ENCODE measurements at regions not wholly inside any gene's neighbourhood (a gene's known extent, or its start where the extent isn't known, plus 50 kb on each side); places are given as distances from the start of the nearest gene placed in this dataset.

GRCh38 chr20:60968853-60969720 lies 283.0 kb upstream of the CDH4 start:
- DNase-seq = no peak

- no peak for DNase-seq
Measured at GRCh38 chr20:60970601-60971000, 281.5 kb upstream of the CDH4 start.

- no peak for DNase-seq
Measured at GRCh38 chr20:60974022-60974421, 278.0 kb upstream of the CDH4 start.

DNA sequence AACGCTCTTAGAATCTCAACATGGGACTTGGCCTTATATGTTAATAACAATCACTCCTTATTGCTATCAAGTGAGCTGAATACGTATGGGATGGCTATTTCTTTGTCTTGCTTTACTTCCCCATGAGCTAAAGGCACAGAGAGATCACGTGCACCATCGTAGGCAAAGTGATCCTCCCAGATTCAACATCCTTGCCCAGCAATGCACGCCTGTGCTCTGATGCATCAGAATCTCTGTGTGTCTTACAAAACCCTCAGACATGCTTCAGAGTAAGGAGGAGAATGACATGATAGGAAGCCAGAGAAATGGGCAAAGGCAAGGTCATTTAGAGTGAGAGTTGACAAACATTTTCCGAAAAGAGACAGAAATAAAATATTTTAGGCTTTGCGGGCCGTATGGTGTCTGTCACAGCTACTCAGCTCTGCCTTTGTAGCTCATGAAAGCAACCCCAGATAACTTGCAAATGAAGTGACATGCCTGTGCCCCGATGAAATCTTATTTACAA lies 277.6 kb upstream of the CDH4 start:
- DNase-seq = no peak

DNA sequence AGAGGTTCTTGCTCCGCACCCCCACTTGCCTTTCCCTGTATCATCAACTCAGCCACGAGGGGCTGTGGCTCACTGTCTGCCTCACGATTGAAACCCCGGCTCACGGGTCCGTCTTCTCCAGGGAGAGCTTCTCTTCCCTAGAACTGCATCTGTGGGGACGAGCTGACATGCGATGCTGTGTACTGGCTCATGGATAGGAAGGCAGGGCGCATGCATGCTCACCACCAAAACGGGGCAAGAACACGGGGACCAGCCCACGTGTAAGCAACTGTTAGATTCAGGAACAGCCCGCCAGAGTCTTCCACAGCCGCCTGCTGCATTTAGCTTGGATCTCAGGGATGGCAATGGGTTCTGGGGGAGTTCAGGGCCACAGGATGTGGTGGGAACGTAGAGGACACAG lies 275.9 kb upstream of the CDH4 start:
- no peak for DNase-seq

DNA sequence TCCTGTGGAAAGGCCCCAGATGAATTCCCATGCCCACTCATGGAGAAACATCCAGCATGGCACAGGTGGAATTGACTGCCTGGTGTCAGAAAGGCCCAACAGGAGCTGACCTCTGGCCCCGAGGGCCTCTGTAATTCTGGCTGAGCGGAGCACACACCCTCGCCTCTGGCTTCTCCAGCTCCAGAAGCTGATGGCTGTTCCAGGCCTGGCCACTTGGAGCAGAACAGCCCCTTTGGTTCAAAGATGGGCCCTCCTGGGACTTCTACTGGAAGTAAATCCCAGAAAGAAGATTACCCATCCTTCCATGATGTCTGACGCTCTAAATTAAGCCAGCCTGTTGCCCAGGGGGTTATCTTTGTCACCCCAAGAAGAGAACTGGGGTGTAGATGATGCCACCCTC lies 275.1 kb upstream of the CDH4 start:
- DNase-seq = no peak

- no peak for DNase-seq
Measured at GRCh38 chr20:60977901-60978300, 274.2 kb upstream of the CDH4 start.

- DNase-seq = no peak
Measured at GRCh38 chr20:60984666-60985065, 267.4 kb upstream of the CDH4 start.

DNA sequence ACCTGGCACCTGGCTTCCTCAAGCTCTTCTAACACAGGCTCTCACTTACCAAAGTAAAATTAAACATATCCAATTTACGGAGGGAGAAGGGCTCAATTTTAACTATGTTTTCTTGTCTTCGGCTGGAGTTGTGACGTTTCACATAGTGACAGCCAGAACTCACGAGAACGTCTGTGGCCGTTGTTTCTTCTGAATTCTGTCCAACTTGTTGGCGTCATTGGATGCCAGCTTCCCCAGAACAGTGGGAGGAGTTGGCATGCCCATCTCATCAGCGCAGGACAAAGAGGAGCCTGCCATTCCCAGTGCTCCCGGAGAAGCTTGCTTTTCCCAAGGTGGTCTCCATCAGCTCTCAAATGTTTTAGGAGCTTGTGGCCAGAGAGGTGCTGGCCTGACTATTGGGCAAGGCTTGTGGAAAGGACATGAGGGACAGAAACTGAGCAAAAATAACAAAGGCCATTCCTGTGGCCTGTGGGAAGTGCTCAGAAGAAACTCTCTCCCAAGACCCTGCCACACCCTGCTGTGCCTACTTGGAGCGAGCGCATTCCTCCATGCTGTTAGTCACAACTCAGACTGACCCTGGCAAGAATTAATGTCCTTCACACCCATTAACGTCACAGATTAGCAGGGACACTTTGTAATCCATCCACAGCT lies 265.4 kb upstream of the CDH4 start:
- no peak for DNase-seq

DNA sequence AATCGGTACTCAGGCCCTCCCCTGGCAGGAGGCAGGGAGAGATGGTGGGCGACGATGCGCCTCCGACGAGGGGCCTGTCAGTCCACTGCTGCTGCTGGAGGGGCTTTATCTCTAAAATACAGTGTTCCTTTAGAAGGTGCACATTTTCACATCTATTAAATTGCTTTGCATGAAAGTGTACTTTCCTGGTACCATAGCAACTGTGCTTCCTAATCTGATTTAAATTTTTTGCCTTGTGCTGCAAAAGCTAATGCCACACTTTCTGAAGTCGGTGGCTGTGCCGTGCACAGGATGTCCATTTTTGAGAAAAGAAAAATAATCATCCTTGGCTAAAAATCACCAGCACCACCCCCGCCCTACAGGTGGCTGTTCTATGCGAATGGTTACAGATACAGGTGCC lies 262.0 kb upstream of the CDH4 start:
- no peak for DNase-seq

DNA sequence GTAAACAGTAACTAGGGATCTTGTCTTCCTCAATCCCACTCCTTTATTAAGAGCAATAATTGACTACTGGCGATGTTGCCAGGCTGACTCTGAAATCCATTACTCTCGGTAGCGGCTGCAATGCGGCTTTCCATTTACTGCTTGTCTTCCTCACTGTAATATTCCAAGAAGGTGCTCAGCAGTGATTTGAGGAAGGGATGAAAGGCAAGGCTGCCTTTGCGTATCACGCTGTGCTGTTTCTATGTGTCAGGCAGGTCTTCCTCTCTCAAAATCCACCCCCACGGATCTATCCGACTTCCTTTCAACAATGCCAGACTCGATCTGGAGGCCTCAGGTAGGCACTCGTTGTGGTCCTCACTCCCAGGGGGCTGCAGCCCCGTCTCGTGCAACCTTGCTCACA lies 261.4 kb upstream of the CDH4 start:
- no peak for DNase-seq

- no peak for DNase-seq
Measured at GRCh38 chr20:60993433-60994044, 258.5 kb upstream of the CDH4 start.

DNA sequence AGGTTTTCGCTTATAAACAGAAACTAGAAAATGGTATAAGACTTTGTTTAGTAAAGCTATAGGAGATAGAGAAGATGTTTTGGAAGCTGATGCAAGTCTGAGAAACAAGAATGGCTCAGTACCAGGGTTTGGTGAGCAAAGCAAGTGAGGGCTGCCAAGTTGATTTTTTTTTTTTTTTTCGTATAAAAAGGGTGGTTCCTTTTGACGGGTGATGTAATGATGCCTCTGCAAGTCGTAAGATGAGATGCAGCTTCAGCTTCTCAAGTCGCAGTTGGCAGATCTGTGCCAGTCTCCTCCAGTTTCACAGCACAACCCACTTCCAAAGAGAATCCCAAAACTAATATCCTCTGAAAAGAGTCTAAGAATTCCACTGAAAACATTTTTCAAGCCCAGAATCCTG lies 252.8 kb upstream of the CDH4 start:
- no peak for DNase-seq

DNA sequence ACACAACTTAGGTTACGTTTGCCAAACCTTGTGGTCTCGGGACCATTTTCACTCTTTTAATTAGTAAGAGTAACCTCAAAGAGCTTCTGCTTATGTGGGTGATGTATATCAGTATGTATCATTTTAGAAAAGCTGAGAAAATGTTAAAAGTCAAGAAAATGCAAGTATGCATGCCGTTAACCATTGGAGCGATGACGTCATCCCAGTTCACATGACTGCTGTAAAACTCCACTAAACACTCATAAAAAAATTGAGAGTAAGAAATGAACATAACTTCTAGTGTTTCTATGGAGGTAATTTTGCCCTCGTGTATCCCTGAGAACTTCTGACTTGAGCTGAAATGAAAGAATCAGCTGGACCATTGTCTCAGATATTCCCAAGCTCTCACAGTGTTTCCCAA lies 250.0 kb upstream of the CDH4 start:
- no peak for DNase-seq

DNA sequence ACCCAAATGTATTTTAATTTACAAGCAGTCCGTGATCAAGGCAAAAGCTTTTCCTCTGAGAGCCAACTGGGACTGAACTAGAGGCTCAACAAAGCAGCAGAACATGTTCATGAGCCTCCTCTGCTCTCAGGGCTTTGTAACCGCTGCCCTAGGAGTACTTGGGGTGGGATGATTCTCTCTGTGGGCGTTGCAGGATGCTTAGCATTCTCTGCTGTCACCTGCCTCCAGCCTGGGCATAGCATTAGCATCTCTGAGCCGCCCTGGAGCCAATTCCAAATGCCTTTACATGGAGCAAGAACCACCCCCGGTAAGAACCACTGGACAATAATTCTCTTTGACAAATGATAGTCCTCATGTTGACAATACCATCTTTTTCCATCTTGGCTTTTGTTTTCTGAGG lies 237.6 kb upstream of the CDH4 start:
- DNase-seq = no peak

- DNase-seq = no peak
Measured at GRCh38 chr20:61015602-61016001, 236.5 kb upstream of the CDH4 start.

GRCh38 chr20:61019322-61019721 lies 232.7 kb upstream of the CDH4 start:
- DNase-seq = no peak

DNA sequence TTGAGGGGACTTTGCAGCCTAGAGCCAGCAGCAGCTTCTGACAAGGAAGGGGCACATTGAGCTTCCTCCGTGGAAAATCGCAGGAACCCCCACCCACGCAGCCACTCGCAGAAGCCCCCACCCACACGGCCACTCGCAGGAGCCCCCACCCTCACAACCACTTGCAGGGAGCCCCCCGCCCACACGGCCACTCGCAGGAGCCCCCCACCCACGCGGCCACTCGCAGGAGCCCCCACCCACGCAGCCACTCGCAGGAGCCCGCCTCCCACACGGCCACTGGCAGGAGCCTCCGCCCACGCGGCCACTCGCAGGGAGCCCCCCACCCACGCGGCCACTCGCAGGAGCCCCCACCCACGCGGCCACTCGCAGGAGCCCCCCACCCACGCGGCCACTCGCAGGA lies 228.4 kb upstream of the CDH4 start:
- DNase-seq = no peak

DNA sequence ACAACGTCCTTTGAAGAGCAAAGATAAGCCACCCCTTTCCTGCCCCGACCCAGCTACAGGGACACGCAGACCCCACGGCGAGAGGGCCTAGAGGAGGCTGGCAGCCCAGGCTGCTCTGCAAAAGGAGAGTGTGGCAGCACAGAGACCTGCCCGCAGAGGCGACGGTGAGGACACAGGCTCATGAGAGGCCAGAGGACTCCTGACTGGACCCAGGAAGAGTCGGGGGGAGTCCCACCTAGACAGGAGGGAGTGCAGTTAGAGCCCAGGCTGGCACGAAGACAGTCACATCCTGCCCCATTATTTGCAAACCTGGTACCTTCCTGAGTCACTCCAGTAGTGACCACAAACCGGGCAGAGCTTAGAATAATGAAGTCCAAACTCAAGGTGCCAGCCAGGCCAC lies 227.7 kb upstream of the CDH4 start:
- no peak for DNase-seq

DNA sequence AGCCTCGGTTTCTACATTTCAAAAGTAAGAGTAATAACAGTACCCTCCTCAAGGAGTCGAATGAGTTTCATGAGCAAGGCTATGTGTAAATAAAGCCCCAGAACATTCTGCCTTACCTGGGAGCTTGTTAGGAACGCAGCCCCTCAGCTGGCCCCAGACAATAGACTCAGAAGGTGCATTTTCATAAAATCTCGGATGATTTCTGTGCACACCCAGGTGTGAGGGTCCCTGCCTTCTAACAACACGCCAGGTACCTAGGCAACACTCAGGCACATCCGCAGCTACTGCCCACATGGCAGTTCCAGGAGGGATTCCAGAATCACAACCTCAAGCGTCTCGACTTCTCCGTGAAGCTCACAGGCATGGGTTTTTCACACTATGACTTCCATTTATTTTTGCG lies 226.5 kb upstream of the CDH4 start:
- DNase-seq = no peak

GRCh38 chr20:61026173-61026572 lies 225.9 kb upstream of the CDH4 start:
- DNase-seq = no peak

DNA sequence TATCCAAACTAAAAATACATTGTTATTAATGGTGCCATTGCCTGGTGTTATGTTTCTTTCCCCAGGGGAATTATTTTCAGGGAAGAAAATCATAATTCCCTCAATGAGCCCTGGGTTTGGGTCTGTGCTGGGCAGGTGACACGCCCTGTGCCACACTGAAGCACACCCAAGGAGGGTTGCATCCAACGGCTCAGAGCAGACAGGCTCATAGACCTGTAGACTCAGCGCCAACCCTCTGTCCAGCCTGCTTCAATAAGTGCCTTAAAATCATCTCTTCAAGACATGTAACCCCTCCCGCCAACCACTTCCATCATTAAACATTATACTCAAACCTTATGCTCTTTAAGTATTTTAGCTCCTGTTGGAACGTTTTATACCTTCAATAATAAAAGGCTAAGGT lies 225.3 kb upstream of the CDH4 start:
- no peak for DNase-seq

DNA sequence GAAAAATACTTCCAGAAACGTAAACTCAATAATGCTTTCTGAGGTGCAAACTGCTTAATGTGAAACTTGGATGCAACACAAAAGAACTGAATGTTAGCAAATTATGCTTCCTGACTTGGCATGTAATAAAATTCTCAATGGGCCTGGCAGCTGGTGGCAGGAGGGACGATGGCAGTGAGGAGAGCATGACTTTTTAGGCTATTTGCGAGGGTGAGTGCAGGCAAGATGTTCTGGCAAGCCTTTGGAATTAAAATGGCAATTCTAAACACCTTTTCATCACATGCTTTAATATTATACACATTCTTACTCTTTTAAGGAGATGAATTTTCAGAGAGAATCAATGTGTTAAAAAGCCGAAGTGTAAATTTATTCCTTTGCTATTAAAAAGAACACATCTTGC lies 224.8 kb upstream of the CDH4 start:
- DNase-seq = no peak

- DNase-seq = no peak
Measured at GRCh38 chr20:61030130-61030529, 221.9 kb upstream of the CDH4 start.

All from effector CD4-positive, alpha-beta T cell (primary cell).